CD4-positive, alpha-beta T cell (primary cell): ENCODE measurements at regions not wholly inside any gene's neighbourhood (a gene's known extent, or its start where the extent isn't known, plus 50 kb on each side); places are given as distances from the start of the nearest gene placed in this dataset.
"Not testable (repeated sequence)": the region's sequence is repeated elsewhere in the genome, so short reads cannot be mapped to it uniquely, and the experiment has no call there.

Experiments
- ATAC-seq: fragments of 200-7000 bp; cut with Tn5 transposase; one replicate; pipeline ENCODE4 v1.10.0; 2022; ENCODE audit warnings: mild to moderate bottlenecking; ENCODE audit not compliant: poor library complexity
- CTCF ChIA-PET: fragments of 350-600 bp; sonication (Branson Sonifier 250); formaldehyde crosslinking; loops from one replicate; lab custom pipeline; 2021; ENCODE audit warnings: antibody characterized with exemption, inconsistent platforms; lab: Charles Lee
- POLR2A ChIA-PET: fragments of 350-600 bp; sonication (Branson Sonifier 250); formaldehyde crosslinking; loops from one replicate; lab custom pipeline; 2021; ENCODE audit warnings: antibody characterized with exemption, inconsistent platforms; lab: Charles Lee
- DNase-seq, 14 experiments: peaks; one replicate each; pipeline ENCODE4 v3.0.0-alpha.2; 2013 to 2020; ENCODE audit warnings: mixed read lengths in 2 of 14
- H3K27ac ChIP-seq, 2 donors: one replicate each; pipeline versions ENCODE4 v1.5.1 to v1.7.0; 2013; ENCODE audit warnings: low read length in 2 of 2, low read depth in 1 of 2, mild to moderate bottlenecking in 1 of 2
- H3K27me3 ChIP-seq, 2 experiments: 1 replicate in 1 of 2; 2 replicates in 1 of 2; pipeline versions ENCODE4 v1.6.1 to v1.7.0; 2013; ENCODE audit warnings: low read length in 2 of 2, control low read depth in 1 of 2, mild to moderate bottlenecking in 1 of 2, moderate library complexity in 1 of 2; ENCODE audit not compliant: insufficient read depth in 2 of 2, control insufficient read depth in 1 of 2
- H3K36me3 ChIP-seq: one replicate; pipeline ENCODE4 v1.6.1; 2013; ENCODE audit warnings: low read length, control low read depth; ENCODE audit not compliant: insufficient read depth
- H3K4me1 ChIP-seq: one replicate; pipeline ENCODE4 v1.6.1; 2013; ENCODE audit warnings: low read length, control low read depth; ENCODE audit not compliant: insufficient read depth
- H3K4me3 ChIP-seq: one replicate; pipeline ENCODE4 v1.5.1; 2013; ENCODE audit warnings: mild to moderate bottlenecking, low read length, moderate library complexity
- H3K9me3 ChIP-seq, 2 experiments: 1 replicate in 1 of 2; 2 replicates in 1 of 2; pipeline versions ENCODE4 v1.6.1 to v1.7.0; 2013; ENCODE audit warnings: low read length in 2 of 2, mild to moderate bottlenecking in 2 of 2, control low read depth in 1 of 2, moderate library complexity in 1 of 2; ENCODE audit not compliant: control insufficient read depth in 1 of 2, insufficient read depth in 1 of 2
- H3K27ac Mint-ChIP-seq: one replicate; pipeline ENCODE4 v1.8.0; 2020; ENCODE audit warnings: mixed read lengths
- H3K27me3 Mint-ChIP-seq: one replicate; pipeline ENCODE4 v1.8.0; 2021; ENCODE audit warnings: mixed read lengths
- H3K36me3 Mint-ChIP-seq: one replicate; pipeline ENCODE4 v1.8.0; 2021; ENCODE audit warnings: low read depth, mixed read lengths
- H3K4me1 Mint-ChIP-seq: one replicate; pipeline ENCODE4 v1.8.0; 2021; ENCODE audit warnings: low read depth, mixed read lengths
- H3K4me3 Mint-ChIP-seq: one replicate; pipeline ENCODE4 v1.8.0; 2020; ENCODE audit warnings: mild to moderate bottlenecking, mixed read lengths
- H3K9me3 Mint-ChIP-seq: one replicate; pipeline ENCODE4 v1.8.0; 2020; ENCODE audit warnings: mixed read lengths
- intact Hi-C, 2 experiments: fragments of 100-400 bp; cut with DNase I in 1 of 2; cut with micrococcal nuclease in 1 of 2; formaldehyde crosslinking; loops; one replicate each; pipeline versions ENCODE4 v1.15.1 to v1.9.0; 2023 to 2025; cut with DNase I, micrococcal nuclease
- TF ChIP-seq, protein P1 (sequence below): fragments of 200-600 bp; IDR thresholded peaks from one replicate; pipeline ENCODE4 v1.8.0; 2022; ENCODE audit warnings: antibody characterized with exemption, mild to moderate bottlenecking

DNA sequence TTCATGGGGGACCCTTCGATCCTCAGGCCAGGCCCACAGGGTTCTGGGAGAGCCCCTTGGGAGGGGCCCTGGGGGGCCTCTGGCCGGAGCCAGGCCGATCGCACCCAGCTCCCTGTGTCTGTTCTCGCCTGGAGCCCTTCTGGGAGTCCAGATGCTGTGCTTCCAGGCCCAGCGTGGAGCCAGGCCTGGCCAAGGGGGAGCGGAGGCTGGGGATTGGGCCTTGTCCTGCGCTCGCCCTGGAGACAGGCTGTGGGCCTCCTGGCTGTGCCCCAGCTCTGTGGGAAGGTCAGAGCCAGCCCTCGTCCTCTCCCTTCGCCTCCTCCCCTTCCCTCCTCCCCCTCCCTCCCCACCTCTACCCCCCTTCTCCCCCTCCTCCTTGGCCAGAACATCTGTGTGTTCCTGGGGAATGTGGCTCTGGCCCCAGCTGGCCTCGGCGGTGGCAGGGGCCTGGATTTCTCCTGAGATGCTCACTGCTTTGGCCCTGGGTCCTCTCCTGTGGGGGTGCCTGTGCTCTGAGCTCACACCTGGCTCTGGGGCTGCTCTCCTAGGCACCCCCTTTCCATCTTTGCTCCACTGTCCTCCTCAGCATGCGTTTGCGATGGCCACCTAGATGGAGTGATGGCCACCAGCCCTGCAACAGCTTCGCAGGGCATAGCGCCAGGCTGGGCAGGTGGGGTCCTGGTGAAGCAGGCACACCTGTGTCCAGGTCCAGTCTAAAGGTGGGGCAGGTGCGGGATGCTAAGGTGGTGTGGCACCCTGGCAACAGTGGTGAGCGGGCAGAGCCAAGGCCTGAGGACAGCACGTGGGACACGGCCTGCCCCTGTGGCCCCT lies 90.6 kb upstream of the CIBAR2 start:
- no peaks in the 10 kb centered on the region for H3K4me1 Mint-ChIP-seq
- intact Hi-C loops: no loop called here
- H3K9me3 Mint-ChIP-seq: no peaks in the 10 kb centered on the region
- Histone ChIP-seq H3K27ac (no peak overlapping the region), H3K4me3 (no peak overlapping the region), H3K27me3 (no peaks in the 10 kb centered on the region), H3K36me3 (no peaks in the 10 kb centered on the region), H3K4me1 (no peaks in the 10 kb centered on the region), H3K9me3 (peaks cover 0 to 7% of the 10 kb centered on the region in 2 experiments)
- no peak for ATAC-seq
- TF ChIP-seq, protein P1, sequence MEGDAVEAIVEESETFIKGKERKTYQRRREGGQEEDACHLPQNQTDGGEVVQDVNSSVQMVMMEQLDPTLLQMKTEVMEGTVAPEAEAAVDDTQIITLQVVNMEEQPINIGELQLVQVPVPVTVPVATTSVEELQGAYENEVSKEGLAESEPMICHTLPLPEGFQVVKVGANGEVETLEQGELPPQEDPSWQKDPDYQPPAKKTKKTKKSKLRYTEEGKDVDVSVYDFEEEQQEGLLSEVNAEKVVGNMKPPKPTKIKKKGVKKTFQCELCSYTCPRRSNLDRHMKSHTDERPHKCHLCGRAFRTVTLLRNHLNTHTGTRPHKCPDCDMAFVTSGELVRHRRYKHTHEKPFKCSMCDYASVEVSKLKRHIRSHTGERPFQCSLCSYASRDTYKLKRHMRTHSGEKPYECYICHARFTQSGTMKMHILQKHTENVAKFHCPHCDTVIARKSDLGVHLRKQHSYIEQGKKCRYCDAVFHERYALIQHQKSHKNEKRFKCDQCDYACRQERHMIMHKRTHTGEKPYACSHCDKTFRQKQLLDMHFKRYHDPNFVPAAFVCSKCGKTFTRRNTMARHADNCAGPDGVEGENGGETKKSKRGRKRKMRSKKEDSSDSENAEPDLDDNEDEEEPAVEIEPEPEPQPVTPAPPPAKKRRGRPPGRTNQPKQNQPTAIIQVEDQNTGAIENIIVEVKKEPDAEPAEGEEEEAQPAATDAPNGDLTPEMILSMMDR: no peak
- peaks cover 5% of the 10 kb centered on the region for H3K27me3 Mint-ChIP-seq
- no peak for DNase-seq
- CTCF ChIA-PET: no interaction called here
- POLR2A ChIA-PET: no interaction called here
- H3K36me3 Mint-ChIP-seq: no peaks in the 10 kb centered on the region
- no peak overlapping the region for H3K4me3 Mint-ChIP-seq
- H3K27ac Mint-ChIP-seq: no peak overlapping the region

DNA sequence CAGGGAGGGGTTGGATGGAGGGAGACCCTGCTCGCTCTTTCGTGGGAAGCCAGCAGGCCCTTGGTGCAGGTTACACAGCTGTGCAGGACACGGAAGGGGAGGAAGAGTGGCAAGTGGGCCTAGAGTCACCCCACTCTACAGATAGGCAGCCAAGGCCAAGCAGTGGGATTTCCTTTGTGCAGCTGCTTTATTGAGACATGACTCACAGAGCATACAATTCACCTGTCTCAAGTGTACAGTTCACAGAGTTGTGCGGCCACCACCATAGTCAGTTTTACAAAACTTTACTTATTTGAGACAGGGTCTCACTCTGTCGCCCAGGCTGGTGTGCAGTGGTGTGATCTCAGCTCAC lies 91.2 kb upstream of the CIBAR2 start:
- POLR2A ChIA-PET: no interaction called here
- Histone ChIP-seq H3K27me3 (no peaks in the 10 kb centered on the region), H3K9me3 (peaks cover 0 to 13% of the 10 kb centered on the region in 2 experiments), H3K4me3 (no peak overlapping the region), H3K4me1 (no peaks in the 10 kb centered on the region), H3K27ac (no peak overlapping the region), H3K36me3 (no peaks in the 10 kb centered on the region)
- TF ChIP-seq, protein P1: no peak
- CTCF ChIA-PET: no interaction called here
- Mint-ChIP-seq H3K4me1 (no peaks in the 10 kb centered on the region), H3K4me3 (no peak overlapping the region), H3K27me3 (peaks cover 5% of the 10 kb centered on the region), H3K36me3 (no peaks in the 10 kb centered on the region), H3K9me3 (no peaks in the 10 kb centered on the region), H3K27ac (no peak overlapping the region)
- intact Hi-C loops: no loop called here
- DNase-seq: no peak
- no peak for ATAC-seq

DNA sequence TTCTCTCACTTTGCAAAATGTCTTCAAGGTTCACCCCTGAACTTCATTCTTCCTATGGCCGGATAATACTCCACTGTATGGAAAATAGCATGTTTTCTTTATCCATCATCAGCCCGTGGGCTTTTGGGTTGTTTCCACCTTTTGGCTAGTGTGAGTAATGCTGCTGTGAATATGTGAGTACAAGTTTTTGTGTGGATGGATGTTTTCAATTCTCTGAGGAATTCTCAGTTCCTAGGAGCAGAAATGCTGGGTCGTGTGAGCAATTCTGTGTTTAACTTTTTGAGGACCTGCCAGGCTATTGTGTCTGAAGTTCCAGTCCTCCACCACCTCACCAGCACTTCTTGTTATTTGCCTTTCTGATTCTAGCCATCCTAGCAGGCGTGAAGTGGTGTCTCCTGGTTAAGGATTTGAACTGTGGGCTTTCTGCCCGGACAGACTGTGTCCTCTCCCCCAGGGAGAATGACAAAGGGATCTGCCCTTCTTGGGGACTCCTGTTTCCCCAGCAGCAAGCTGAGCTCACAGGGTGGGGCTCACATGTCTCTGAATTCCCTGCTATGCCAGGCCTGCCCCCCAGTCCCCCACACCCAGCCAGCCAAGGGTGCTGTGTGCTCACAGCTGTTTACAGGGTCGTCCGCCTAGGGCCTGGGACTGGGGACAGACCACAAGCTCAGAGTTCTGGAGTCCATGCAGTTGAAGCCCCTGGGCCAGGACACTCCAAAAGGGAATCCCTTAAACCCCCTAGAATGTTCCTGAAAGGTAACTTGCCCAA lies 92.2 kb upstream of the CIBAR2 start:
- Histone ChIP-seq H3K36me3 (no peaks in the 10 kb centered on the region), H3K27me3 (no peaks in the 10 kb centered on the region), H3K27ac (no peak overlapping the region), H3K4me1 (no peaks in the 10 kb centered on the region), H3K9me3 (peaks cover 0 to 23% of the 10 kb centered on the region in 2 experiments), H3K4me3 (no peak overlapping the region)
- H3K4me1 Mint-ChIP-seq: no peaks in the 10 kb centered on the region
- ChIA-PET POLR2A (no interaction called here), CTCF (no interaction called here)
- TF ChIP-seq, protein P1: no peak
- DNase-seq: no peak
- H3K27me3 Mint-ChIP-seq: peaks cover 5% of the 10 kb centered on the region
- no peak overlapping the region for H3K27ac Mint-ChIP-seq
- H3K9me3 Mint-ChIP-seq: no peaks in the 10 kb centered on the region
- no peaks in the 10 kb centered on the region for H3K36me3 Mint-ChIP-seq
- no peak for ATAC-seq
- no peak overlapping the region for H3K4me3 Mint-ChIP-seq
- intact Hi-C loops: no loop called here

DNA sequence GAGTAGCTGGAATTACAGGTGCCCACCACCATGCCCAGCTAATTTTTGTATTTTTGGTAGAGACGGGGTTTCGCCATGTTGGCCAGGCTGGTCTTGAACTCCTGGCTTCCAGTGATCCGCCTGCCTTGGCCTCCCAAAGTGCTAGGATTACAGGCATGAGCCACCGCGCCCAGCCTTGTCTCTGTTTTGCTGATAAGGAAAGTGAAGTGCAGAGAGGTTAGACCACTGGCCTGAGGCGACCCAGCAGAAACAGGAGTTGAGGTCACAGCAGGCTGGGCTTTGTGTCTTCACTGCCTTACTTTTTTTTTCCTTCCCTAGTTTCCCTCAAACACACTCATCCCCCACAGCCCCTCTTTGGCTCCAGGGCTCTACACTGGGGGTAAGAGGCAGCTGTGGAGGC lies 93.0 kb upstream of the CIBAR2 start:
- H3K4me1 ChIP-seq, H3K27ac Mint-ChIP-seq, POLR2A ChIA-PET, H3K27ac ChIP-seq, DNase-seq, H3K9me3 Mint-ChIP-seq, H3K27me3 Mint-ChIP-seq, H3K4me1 Mint-ChIP-seq, ATAC-seq, intact Hi-C loops, H3K4me3 ChIP-seq, H3K36me3 Mint-ChIP-seq, H3K4me3 Mint-ChIP-seq, H3K36me3 ChIP-seq, H3K27me3 ChIP-seq, CTCF ChIA-PET: not testable (repeated sequence)
- peaks cover 0 to 26% of the 10 kb centered on the region in 2 experiments for H3K9me3 ChIP-seq
